ENCODE measurements at regions not wholly inside any gene's neighbourhood (a gene's known extent, or its start where the extent isn't known, plus 50 kb on each side); places are given as distances from the start of the nearest gene placed in this dataset.

DNA sequence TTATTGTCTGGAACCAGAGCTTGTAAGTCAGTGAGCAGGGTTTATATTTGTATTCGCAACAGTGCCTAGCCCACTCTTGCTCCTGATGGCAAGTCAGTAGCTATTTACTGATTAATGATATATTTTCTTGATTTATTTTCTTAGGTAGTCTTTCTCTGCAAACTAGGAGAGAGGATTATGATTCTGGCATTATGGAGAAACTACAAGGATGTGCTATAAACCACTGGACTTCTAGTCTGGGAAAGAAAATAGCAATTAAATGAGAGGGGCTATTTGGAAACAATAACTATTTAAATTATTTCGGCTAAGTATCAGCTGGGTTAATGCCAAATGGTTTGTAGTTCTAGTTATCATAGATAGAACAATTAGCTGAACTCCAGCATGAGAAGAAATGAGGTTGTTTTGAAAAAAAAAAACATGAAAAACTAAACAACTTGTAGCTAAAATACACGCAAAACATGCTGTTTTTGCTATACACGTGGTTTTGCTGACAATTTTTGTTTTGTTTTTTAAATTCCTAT lies 304.9 kb upstream of the TCF21 start:
- FAIRE-seq, result no peak

DNA sequence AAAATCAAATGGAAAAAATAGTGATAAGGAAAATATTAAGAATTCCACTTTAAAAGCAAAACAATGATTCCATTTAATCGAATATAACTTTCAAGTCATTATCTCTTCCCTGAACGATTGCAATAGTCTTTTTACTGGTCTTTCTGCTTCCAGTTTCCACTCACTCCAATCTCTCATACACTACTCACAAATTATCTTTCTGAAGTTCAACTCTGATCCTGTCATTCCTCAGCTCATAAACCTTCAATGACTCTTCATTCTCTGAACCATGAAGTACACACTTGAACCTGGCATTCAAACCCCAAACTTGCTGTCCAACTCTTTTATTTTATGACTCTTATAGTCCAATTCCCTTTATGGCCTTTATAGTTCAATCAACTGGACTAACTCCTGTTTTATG lies 304.1 kb upstream of the TCF21 start:
- FAIRE-seq, result no peak

DNA sequence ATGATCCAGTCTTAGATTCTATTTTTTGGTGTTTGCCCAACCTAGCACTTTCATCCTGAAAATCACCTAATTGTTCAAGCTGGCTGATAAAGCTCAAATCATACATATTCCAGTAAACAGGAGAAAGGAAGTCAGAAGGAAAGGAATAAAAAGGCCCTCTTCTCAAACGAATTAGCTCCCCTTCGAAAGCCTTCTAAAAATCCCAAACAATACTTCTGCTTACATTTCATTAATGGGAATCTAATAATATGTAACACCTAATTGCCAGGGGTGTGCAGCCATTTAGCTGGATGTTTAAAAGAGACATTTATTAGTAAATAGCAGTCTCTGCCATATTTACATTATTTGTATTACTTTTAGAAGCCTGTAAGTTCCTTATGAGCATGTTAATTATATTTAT lies 302.9 kb upstream of the TCF21 start:
- FAIRE-seq, result no peak

DNA sequence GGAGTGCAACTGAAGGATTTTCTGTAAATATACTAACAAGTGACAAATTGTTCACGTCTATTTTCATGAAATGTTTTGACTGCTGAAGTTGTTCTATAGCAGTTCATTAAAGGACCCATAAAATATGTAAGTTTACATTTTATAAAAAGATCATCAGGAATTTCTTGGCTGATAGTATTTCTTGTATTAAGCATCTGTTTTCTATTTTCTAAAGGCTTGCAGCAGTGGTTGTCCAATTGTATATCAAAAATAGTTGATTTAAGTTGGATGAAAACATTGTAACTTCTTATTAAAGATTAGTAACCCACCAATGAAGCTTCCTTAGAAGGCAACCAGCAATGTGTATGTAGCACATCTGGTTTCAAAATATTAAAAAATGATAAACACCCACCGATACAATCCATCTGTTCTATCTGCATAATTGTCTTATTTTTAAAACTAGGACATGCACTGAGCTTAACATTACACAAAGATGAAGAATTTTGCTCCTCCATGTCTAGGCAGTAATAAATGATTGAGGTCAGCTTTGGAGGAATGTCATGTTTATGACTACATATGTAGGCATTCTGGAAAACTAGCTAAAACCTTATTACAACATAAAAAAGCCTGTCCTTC lies 301.3 kb upstream of the TCF21 start:
- no peak for FAIRE-seq

DNA sequence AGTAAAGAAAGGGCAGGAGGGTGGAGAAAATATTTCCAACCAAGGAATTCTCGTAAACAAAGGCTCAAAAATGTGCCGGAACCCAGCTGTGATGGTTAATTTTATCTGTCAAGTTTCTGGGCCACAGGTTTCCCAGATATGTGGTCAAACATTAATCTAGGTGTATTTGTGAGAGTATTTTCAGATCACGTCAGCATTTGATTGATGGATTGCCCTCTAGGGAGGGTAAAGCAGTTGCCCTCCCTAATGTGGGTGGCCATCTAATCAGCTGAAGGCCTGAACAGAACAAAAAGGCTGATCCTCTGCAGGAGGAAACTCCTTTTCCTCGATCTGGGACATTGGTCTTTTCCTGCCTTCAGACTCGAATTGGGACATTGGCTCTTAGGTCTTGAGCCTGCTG lies 298.7 kb upstream of the TCF21 start:
- no peak for FAIRE-seq

- no peak for FAIRE-seq
Observed at GRCh38 chr6:133590814-133591213, 298.1 kb upstream of the TCF21 start.

GRCh38 chr6:133591275-133591674 lies 297.6 kb upstream of the TCF21 start:
- FAIRE-seq, result no peak

GRCh38 chr6:133594652-133595110 lies 294.2 kb upstream of the TCF21 start:
- no peak for FAIRE-seq

GRCh38 chr6:133595111-133595761 lies 293.7 kb upstream of the TCF21 start:
- FAIRE-seq, result no peak

DNA sequence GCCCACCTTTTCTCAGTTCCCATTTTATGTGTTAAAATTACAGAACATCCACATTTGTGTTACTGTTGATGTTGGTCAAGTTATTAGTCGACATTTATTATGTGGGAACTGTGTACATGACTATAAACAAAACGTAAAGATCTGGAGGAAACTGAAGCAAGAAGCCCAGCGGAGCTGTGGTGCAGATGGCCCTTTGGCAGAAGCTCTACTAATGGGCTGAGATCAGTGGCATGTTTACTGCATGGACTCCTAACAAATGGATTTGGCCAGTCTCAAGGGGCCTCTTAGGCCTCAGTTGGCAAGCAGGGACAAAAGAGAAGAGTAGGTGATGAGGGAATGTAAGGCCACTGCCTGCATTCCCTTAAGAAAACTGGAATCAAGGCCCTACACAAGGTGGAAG lies 282.1 kb upstream of the TCF21 start:
- FAIRE-seq, result no peak

DNA sequence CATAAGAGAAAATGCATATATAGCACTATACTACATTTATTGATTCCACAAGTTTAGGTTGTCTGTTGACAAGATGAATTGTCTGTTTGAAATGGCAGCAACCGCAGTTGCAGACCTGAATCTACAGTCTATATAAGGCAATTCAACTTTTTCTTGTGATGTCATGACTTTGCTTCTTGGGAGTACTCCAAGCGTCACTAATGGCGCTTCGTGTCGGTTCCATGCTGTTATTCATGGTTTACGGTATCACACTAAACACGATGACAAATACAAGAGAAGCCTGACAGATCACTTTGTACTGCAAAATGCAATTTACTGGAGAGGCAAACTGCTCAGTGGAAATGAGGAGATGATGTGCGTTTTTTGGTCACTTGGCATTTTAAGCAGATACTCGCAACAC lies 280.3 kb upstream of the TCF21 start:
- no peak for FAIRE-seq

GRCh38 chr6:133609415-133610226 lies 279.3 kb upstream of the TCF21 start:
- FAIRE-seq, result no peak

- FAIRE-seq, result no peak
Observed at GRCh38 chr6:133610227-133610840, 278.6 kb upstream of the TCF21 start.

GRCh38 chr6:133610971-133611370 lies 277.9 kb upstream of the TCF21 start:
- no peak for FAIRE-seq

- FAIRE-seq, result no peak
Observed at GRCh38 chr6:133612459-133612858, 276.5 kb upstream of the TCF21 start.

- FAIRE-seq, result no peak
Observed at GRCh38 chr6:133613211-133613610, 275.7 kb upstream of the TCF21 start.

DNA sequence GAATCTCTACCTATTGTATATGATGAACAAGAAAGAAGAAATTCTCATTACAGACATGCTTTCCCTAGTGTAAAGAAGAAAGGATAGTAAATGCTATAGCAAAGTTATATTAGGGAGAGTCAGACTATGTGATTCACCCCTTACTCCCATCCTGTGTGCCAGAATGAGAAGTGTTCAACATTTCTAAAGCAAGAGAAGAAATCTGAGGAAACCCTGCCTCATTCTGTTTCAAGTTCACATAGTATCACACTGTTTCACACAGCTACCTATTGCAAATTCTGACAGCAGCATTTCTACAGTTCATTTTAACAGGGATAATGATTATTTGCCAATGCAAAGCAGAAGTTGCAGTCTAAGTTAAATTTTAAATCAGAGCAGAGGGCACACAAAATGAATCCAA lies 267.2 kb upstream of the TCF21 start:
- FAIRE-seq, result no peak

- FAIRE-seq, result no peak
Observed at GRCh38 chr6:133623065-133623464, 265.8 kb upstream of the TCF21 start.

DNA sequence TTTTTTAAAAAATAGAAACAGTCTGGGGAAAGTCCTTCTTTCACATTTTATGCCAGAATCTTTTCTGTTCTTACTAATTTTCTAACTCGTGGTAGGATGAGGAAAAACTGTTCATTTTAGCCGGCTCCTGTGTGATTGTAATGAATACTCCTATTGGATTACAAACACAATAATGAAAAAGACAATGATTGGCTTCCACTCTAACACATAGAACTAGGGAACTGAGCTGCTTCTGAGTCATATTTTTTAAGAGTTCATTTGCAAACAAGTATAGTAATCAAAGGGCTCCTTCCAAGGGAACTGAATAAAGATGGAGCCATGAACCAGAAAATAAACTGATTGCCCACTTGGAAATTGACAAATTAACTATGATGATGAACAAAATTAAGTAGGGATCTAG lies 265.3 kb upstream of the TCF21 start:
- FAIRE-seq, result no peak

GRCh38 chr6:133626096-133626666 lies 262.7 kb upstream of the TCF21 start:
- no peak for FAIRE-seq

DNA sequence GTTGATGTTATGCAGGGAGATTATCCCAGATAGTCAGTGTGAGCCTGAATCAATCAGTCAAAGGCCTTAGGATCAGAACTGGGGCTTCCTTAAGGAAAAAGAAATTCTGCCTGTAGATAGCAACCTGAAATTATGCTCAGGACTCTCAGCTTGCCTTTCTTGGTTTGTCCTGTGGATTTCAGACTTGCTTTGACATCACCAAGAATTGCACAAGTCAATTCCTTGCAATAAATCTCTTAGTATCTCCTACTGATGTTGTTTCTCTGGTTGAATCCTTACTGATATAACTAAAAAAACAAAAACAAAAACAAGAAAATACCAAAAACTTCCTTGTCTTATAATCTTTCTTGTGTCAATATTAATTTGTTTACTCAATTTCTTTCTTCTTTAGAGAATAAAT lies 258.9 kb upstream of the TCF21 start:
- no peak for FAIRE-seq

DNA sequence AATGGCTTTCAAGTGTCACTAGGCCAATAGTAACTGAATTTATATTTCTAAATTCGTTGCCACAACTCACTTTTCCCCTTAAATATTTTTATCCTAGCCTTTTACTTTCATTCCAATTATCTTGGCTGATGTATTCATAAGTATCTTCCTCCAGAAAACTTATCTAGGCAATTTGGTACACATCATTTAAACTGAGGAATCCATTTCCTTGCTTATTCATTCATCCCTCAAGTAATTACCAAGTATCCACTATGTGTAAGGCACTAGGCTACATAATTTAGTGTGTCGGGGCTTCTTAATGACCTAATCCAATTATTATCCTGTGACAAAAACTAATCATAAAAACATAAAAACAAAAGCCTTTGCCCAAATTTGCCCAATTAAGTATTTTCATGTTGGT lies 258.3 kb upstream of the TCF21 start:
- no peak for FAIRE-seq

DNA sequence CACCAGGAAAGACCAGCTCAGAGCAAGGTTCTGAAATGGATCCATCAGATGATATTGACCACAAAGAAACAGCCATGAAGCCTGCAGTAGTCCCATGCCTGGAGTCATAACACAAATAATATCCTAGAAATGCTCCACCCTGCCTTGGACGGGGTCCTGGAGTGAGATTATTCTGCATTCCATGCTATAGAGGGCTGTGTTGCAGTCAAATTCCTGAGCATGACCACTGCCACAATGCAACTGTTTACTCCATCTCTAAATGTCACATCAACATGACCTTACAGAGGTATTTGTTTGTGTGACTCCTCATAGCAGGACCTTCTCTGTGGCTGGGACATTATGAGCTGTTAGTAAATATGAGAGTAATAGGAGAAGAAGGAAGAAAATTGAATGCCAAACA lies 257.5 kb upstream of the TCF21 start:
- FAIRE-seq, result no peak

Data from G401.6 (cell line).